A673 (cell line): ENCODE measurements at regions not wholly inside any gene's neighbourhood (a gene's known extent, or its start where the extent isn't known, plus 50 kb on each side); places are given as distances from the start of the nearest gene placed in this dataset.

Experiments used
- BruUV-seq: library from RNA; stranded (reverse); fragments of 400-500 nt; replicated peaks from 2 replicates; lab custom pipeline; 2021; lab: Mats Ljungman, UMichigan
- CTCF ChIA-PET: fragments of 300-600 bp; sonication (Branson Sonifier 250); formaldehyde crosslinking; loops from one replicate; lab custom pipeline; 2022; ENCODE audit warnings: antibody characterized with exemption; lab: Charles Lee
- POLR2A ChIA-PET: fragments of 300-600 bp; sonication (Branson Sonifier 250); formaldehyde crosslinking; loops from one replicate; lab custom pipeline; 2022; ENCODE audit warnings: antibody characterized with exemption; ENCODE audit not compliant: low non-redundant PET; lab: Charles Lee
- DNase-seq: peaks from one replicate; pipeline ENCODE4 v3.0.0-alpha.2; 2015; ENCODE audit warnings: low spot score
- H3K27ac ChIP-seq: fragments of 200-600 bp; sonication (generic); 2 replicates; pipeline ENCODE4 v1.5.1; 2016; ENCODE audit warnings: mixed run types, low read depth, mild to moderate bottlenecking, mixed read lengths, antibody characterized with exemption, low read length; ENCODE audit not compliant: poor library complexity, severe bottlenecking
- H3K27me3 ChIP-seq: fragments of 200-600 bp; sonication (generic); replicated peaks from 2 replicates; pipeline ENCODE4 v1.6.1; 2017; ENCODE audit warnings: mixed run types, low read depth, mild to moderate bottlenecking, mixed read lengths, antibody characterized with exemption, low read length; ENCODE audit not compliant: insufficient read depth, poor library complexity
- H3K36me3 ChIP-seq: fragments of 200-600 bp; sonication (generic); 2 replicates; pipeline ENCODE4 v1.6.1; 2016; ENCODE audit warnings: mixed run types, mild to moderate bottlenecking, mixed read lengths, antibody characterized with exemption, low read length; ENCODE audit not compliant: insufficient read depth, poor library complexity, severe bottlenecking
- H3K4me1 ChIP-seq: fragments of 200-600 bp; sonication (generic); 2 replicates; pipeline ENCODE4 v1.6.1; 2017; ENCODE audit warnings: mixed run types, mild to moderate bottlenecking, mixed read lengths, antibody characterized with exemption, low read length; ENCODE audit not compliant: insufficient read depth, poor library complexity, severe bottlenecking
- H3K4me3 ChIP-seq: fragments of 200-600 bp; sonication (generic); 2 replicates; pipeline ENCODE4 v1.5.1; 2016; ENCODE audit warnings: low read depth, mixed run types, mild to moderate bottlenecking, mixed read lengths, low read length; ENCODE audit not compliant: poor library complexity, severe bottlenecking
- H3K9me3 ChIP-seq: fragments of 200-600 bp; sonication (generic); 2 replicates; pipeline ENCODE4 v1.6.1; 2016; ENCODE audit warnings: mixed run types, low read depth, mild to moderate bottlenecking, mixed read lengths, antibody characterized with exemption, low read length; ENCODE audit not compliant: poor library complexity, severe bottlenecking
- CTCF ChIP-seq: fragments of 300-800, 200-600 bp; sonication (generic); conservative IDR thresholded peaks from 2 replicates; pipeline ENCODE4 v1.5.1; 2017; ENCODE audit warnings: low read depth, mild to moderate bottlenecking, antibody characterized with exemption, low read length, moderate library complexity, mixed read lengths
- EZH2 ChIP-seq: fragments of 200-600 bp; sonication (generic); IDR thresholded peaks from 2 replicates; pipeline ENCODE4 v1.6.1; 2017; ENCODE audit warnings: borderline replicate concordance, low read depth, mild to moderate bottlenecking, mixed read lengths, antibody characterized with exemption, low read length; ENCODE audit not compliant: poor library complexity, severe bottlenecking
- intact Hi-C: fragments of 100-400 bp; cut with micrococcal nuclease; formaldehyde crosslinking; loops from one replicate; pipeline ENCODE4 v1.10.0; 2022; ENCODE audit not compliant: unreplicated experiment

- no TSS peak for BruUV-seq
- POLR2A ChIA-PET, result no interaction called here
- H3K9me3 ChIP-seq, result no peaks in the 10 kb centered on the region
Observed at GRCh38 chr4:163955288-163955687, 460.8 kb downstream of the TMA16 start.

GRCh38 chr4:163958751-163959150, 464.3 kb downstream of the TMA16 start:
- ChIA-PET POLR2A (no interaction called here), CTCF (no interaction called here)
- intact Hi-C loops, result no loop called here
- DNase-seq, result no peak
- H3K9me3 ChIP-seq, result no peaks in the 10 kb centered on the region
- no peak overlapping the region for H3K4me3 ChIP-seq
- no TSS peak for BruUV-seq
- no peaks in the 10 kb centered on the region for H3K4me1 ChIP-seq
- no peaks in the 10 kb centered on the region for H3K27me3 ChIP-seq
- TF ChIP-seq EZH2 (no peak), CTCF (no peak)
- no peaks in the 10 kb centered on the region for H3K36me3 ChIP-seq
- H3K27ac ChIP-seq, result no peak overlapping the region

More at GRCh38 chr4:163955288-163955687, 460.8 kb downstream of the TMA16 start:
- Histone ChIP-seq H3K36me3 (no peaks in the 10 kb centered on the region), H3K27ac (no peak overlapping the region), H3K4me3 (no peak overlapping the region), H3K27me3 (no peaks in the 10 kb centered on the region), H3K4me1 (no peaks in the 10 kb centered on the region)
- TF ChIP-seq EZH2 (no peak), CTCF (no peak)
- CTCF ChIA-PET, result no interaction called here
- intact Hi-C loops, result no loop called here
- no peak for DNase-seq

- no TSS peak for BruUV-seq
- H3K36me3 ChIP-seq, result no peaks in the 10 kb centered on the region
- intact Hi-C loops, result no loop called here
- H3K9me3 ChIP-seq, result no peaks in the 10 kb centered on the region
- H3K27me3 ChIP-seq, result no peaks in the 10 kb centered on the region
- H3K27ac ChIP-seq, result no peak overlapping the region
- no peak overlapping the region for H3K4me3 ChIP-seq
- no peaks in the 10 kb centered on the region for H3K4me1 ChIP-seq
- TF ChIP-seq CTCF (no peak), EZH2 (no peak)
- no peak for DNase-seq
- ChIA-PET POLR2A (interaction anchor here (1.1 kb wide), 1 partner anchor 29 kb away, joined by 4 read pairs; no protein-coding TSS in a partner anchor), CTCF (no interaction called here)
Observed at GRCh38 chr4:163959932-163960331, 465.4 kb downstream of the TMA16 start.
